ENCODE measurements at regions not wholly inside any gene's neighbourhood (a gene's known extent, or its start where the extent isn't known, plus 50 kb on each side); places are given as distances from the start of the nearest gene placed in this dataset.

GRCh38 chr14:94681300-94682060 is 69.3 kb downstream of the SERPINA3 start (continued):
- TF ChIP-seq ZNF488 (tag by site-specific recombination; IDR thresholded peaks at IDR 0.05), result no peak
- TF ChIP-seq ZNF514 (tag by site-specific recombination; IDR thresholded peaks at IDR 0.05), result no peak
- TF ChIP-seq, protein P1, sequence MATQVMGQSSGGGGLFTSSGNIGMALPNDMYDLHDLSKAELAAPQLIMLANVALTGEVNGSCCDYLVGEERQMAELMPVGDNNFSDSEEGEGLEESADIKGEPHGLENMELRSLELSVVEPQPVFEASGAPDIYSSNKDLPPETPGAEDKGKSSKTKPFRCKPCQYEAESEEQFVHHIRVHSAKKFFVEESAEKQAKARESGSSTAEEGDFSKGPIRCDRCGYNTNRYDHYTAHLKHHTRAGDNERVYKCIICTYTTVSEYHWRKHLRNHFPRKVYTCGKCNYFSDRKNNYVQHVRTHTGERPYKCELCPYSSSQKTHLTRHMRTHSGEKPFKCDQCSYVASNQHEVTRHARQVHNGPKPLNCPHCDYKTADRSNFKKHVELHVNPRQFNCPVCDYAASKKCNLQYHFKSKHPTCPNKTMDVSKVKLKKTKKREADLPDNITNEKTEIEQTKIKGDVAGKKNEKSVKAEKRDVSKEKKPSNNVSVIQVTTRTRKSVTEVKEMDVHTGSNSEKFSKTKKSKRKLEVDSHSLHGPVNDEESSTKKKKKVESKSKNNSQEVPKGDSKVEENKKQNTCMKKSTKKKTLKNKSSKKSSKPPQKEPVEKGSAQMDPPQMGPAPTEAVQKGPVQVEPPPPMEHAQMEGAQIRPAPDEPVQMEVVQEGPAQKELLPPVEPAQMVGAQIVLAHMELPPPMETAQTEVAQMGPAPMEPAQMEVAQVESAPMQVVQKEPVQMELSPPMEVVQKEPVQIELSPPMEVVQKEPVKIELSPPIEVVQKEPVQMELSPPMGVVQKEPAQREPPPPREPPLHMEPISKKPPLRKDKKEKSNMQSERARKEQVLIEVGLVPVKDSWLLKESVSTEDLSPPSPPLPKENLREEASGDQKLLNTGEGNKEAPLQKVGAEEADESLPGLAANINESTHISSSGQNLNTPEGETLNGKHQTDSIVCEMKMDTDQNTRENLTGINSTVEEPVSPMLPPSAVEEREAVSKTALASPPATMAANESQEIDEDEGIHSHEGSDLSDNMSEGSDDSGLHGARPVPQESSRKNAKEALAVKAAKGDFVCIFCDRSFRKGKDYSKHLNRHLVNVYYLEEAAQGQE (tag by site-specific recombination; IDR thresholded peaks at IDR 0.05), result no peak
- TF ChIP-seq OSR2 (tag by site-specific recombination; IDR thresholded peaks at IDR 0.05), result no peak
- TF ChIP-seq ZNF157 (tag by site-specific recombination; IDR thresholded peaks at IDR 0.05), result no peak
- peak; percentile 93 for TF ChIP-seq ATF2 (tag by site-specific recombination; IDR thresholded peaks at IDR 0.05; ENCODE audit: low read depth)
- peak; percentile 56 for TF ChIP-seq ZNF654 (tag by site-specific recombination; IDR thresholded peaks at IDR 0.05; ENCODE audit: low read depth)
- no peak for TF ChIP-seq ZFP37 (tag by site-specific recombination; IDR thresholded peaks at IDR 0.05)
- TF ChIP-seq WT1 (tag by site-specific recombination; IDR thresholded peaks at IDR 0.05), result no peak
- TF ChIP-seq ZNF366 (tag by site-specific recombination; conservative IDR thresholded peaks at IDR 0.05), result no peak
- TF ChIP-seq ZNF169 (tag by site-specific recombination; IDR thresholded peaks at IDR 0.05), result no peak
- TF ChIP-seq ZNF266 (tag by site-specific recombination; IDR thresholded peaks at IDR 0.05; ENCODE audit: low read depth), result no peak
- no peak for TF ChIP-seq ZNF433 (tag by site-specific recombination; IDR thresholded peaks at IDR 0.05; ENCODE audit: low read depth)
- TF ChIP-seq EGR2 (tag by site-specific recombination; IDR thresholded peaks at IDR 0.05; ENCODE audit: low read depth), result no peak
- no peak for TF ChIP-seq ZNF311 (tag by site-specific recombination; IDR thresholded peaks at IDR 0.05; ENCODE audit: borderline replicate concordance)
- TF ChIP-seq ZNF623 (tag by site-specific recombination; IDR thresholded peaks at IDR 0.05), result no peak
- TF ChIP-seq SCRT1 (tag by site-specific recombination; IDR thresholded peaks at IDR 0.05; ENCODE audit: borderline replicate concordance), result no peak

- H3K4me3 ChIP-seq (ENCODE audit: low read depth, low read length), result no peak overlapping the region
- ChIA-PET CTCF (interaction anchor here (0.7 to 0.9 kb wide), 3 partner anchors 8 to 177 kb away, joined by 3 read pairs; no protein-coding TSS in a partner anchor), POLR2A (no interaction called here)
- no peaks in the 10 kb centered on the region for H3K9me3 ChIP-seq (ENCODE audit: control insufficient read depth, insufficient read depth, low read depth, low read length)
- no peaks in the 10 kb centered on the region for H3K36me3 ChIP-seq (ENCODE audit: control insufficient read depth in 2 of 2, insufficient read depth in 1 of 2, low read length in 2 of 2)
- no peak overlapping the region for H3K27ac ChIP-seq (ENCODE audit: extremely low read depth, low read depth, low read length)
- H3K4me1 ChIP-seq (ENCODE audit: control insufficient read depth, insufficient read depth, low read length), result no peaks in the 10 kb centered on the region
- TF ChIP-seq ZNF362 (tag by site-specific recombination; IDR thresholded peaks at IDR 0.05) (no peak), ZNF658 (tag by site-specific recombination; IDR thresholded peaks at IDR 0.05) (no peak), ZNF692 (tag by site-specific recombination; IDR thresholded peaks at IDR 0.05) (no peak), ZNF10 (tag by site-specific recombination; IDR thresholded peaks at IDR 0.05) (no peak), ZNF37A (tag by site-specific recombination; IDR thresholded peaks at IDR 0.05) (no peak), OSR2 (tag by site-specific recombination; IDR thresholded peaks at IDR 0.05) (no peak), ZNF521 (tag by site-specific recombination; IDR thresholded peaks at IDR 0.05) (no peak), ZNF23 (tag by site-specific recombination; IDR thresholded peaks at IDR 0.05; ENCODE audit: borderline replicate concordance) (no peak), ZNF639 (tag by site-specific recombination; IDR thresholded peaks at IDR 0.05) (no peak), ELK4 (IDR thresholded peaks at IDR 0.05; ENCODE audit: borderline replicate concordance, low read depth, low read length) (no peak)
Measured at GRCh38 chr14:94680862-94681288, 68.7 kb downstream of the SERPINA3 start.

All from HEK293 (cell line).